ENCODE measurements at regions not wholly inside any gene's neighbourhood (a gene's known extent, or its start where the extent isn't known, plus 50 kb on each side); places are given as distances from the start of the nearest gene placed in this dataset.
A peak's percentile ranks its signal among the peaks of the same experiment; 100 is the strongest.
"Not testable (repeated sequence)": the region's sequence is repeated elsewhere in the genome, so short reads cannot be mapped to it uniquely, and the experiment has no call there.

GRCh38 chr6:56837322-56837894 lies 117.5 kb upstream of the BEND6 start:
- no peak for DNase-seq

GRCh38 chr6:56835612-56836011 lies 119.3 kb upstream of the BEND6 start:
- no peak for DNase-seq

DNA sequence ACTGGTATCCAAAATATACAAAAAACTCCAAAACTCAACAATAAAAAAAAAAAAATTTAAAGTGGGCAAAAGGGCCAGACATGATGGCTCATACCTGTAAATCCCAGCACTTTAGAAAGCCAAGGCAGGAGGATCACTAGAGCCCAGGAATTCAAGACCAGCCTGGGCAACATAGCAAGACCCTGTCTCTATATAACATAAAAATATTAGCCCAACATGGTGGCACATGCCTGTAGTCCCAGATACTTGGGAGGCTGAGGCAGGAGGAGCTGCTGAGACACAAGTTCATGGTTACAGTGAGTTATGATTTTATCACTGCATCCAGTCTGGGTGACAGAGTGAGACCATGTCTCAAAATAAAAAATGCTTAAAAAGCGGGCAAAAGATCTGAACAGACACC lies 121.0 kb upstream of the BEND6 start:
- no peak for DNase-seq

GRCh38 chr6:56833127-56833791 lies 121.6 kb upstream of the BEND6 start:
- DNase-seq: no peak

- no peak for DNase-seq
Observed at GRCh38 chr6:56832225-56832624, 122.7 kb upstream of the BEND6 start.

DNA sequence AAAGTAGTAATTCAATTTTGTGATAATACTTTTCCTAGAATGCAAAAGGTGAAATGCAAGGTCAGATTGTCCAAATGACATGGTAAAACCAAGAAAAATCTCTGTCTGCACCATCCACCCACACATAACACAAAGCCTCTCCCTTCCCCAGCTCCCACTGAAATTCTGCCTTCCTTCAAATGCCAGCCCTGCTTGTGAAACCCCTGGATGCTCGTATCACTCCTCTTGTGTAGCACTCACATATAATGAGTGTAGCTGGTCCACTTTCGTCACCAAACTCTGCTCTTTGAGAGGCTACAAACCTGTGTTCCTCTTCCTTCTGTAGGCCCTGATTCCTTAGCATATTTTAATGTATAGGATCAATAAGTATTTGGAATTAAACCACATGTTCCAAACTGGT lies 123.6 kb upstream of the BEND6 start:
- DNase-seq: no peak

DNA sequence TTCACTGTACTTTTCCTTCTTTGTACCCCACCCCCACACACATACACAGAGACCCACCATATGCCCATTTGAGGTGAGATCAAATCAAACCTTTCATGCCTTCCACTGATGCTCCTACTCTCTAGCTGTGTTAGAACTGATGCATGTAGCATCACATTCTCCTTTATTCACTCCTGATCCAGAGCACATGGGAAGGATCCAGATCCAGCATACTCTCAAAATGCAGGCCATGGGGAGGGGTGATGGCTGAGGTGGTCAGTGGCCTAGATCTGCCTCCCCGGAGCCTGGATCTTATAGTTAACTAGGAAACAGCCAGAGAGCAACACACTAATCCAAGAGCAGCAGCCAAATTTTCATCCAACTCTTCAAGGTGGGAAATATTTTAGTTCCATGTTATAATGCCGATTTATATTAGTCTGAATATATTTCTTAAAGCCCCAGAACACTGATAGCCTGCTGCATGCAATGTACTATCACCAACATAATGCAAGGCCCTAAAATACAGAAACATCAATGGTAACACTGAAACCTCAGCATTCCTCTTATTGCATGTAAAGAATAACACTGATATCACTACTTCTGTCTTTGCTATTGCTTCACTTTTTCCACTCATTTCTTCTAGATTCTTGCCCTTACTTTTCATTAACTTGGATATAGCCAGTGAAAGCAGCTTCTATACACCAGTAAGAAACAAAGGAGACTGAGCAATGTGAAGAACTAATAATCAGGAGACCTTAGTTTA lies 126.8 kb upstream of the BEND6 start:
- DNase-seq: no peak

GRCh38 chr6:56824431-56824830 lies 130.5 kb upstream of the BEND6 start:
- DNase-seq: not testable (repeated sequence)

DNA sequence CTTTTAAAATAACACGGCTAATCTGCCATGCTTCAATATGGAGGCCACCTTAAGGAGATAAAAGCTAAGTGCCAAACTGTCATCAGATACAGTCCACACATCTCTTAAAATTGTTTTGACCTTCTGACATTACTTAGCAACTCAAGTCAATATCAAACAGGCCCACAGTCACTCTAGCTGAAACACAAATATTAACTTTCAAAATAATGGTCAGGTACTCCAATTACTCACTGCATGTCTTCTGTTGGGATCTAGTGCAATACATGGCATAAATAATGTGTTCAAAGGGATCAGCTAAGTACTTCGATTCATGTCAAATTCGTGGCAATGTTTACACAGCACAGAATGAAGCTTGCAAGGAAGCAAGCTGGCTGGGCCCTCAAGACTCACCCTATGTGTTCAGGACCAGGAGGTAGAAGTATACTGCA lies 133.9 kb upstream of the BEND6 start:
- DNase-seq: no peak

- no peak for DNase-seq
Observed at GRCh38 chr6:56820060-56820459, 134.8 kb upstream of the BEND6 start.

DNA sequence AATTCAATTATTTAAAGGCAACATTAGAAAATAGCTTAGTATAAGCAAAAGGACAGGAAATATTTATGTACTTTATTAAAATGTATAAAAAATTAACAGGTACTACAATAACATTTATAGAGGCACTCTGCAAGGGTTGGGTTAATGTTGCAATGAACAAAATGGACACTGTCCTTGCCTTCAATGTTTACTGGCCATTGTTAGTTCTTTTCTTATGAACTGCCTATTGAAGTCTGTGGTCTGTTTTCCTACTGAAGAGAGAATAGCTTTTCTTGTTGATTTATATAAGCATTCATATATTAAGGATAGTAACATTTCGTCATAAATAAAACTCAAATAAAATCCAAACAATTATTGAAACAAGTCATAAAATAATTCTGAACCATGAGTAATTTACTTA lies 135.3 kb upstream of the BEND6 start:
- no peak for DNase-seq

DNA sequence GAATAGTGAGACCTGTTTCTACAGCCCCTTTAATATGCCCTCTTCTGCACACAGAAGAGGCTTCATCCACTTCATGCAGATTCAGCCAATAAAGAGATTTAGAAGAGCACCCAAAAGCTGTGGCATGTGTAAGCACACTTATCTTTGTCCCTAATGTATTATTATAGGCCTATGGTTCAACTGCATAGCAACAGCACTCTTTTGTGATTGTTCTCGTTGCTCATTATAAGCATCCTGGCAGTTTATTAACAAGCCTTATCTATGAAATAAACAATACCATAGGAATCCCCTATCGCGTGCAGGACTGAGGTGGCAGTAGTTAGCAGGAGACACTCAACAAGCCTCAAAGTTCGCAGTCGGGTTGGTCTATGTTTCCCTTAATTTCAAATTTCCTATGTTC lies 138.5 kb upstream of the BEND6 start:
- DNase-seq: no peak

- no peak for DNase-seq
Observed at GRCh38 chr6:56815436-56815835, 139.5 kb upstream of the BEND6 start.

DNA sequence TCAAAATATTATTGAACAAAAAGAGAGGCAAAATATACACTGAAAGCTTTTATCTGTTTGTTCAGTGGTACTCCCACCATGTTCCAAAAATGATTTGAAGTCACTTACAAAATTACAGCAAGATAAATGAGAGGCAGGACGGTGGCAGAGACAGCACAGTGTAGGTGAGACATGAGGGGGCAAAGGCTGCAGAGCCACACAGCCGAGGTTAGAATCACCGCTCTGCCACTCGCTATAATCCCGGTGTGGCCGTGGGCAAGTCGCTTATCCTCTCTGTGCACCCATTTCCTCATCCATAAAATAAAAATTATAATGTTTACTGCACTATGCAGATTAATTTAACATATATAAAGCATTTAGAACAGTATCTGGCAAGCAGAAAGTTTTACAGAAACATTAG lies 140.1 kb upstream of the BEND6 start:
- no peak for DNase-seq

DNA sequence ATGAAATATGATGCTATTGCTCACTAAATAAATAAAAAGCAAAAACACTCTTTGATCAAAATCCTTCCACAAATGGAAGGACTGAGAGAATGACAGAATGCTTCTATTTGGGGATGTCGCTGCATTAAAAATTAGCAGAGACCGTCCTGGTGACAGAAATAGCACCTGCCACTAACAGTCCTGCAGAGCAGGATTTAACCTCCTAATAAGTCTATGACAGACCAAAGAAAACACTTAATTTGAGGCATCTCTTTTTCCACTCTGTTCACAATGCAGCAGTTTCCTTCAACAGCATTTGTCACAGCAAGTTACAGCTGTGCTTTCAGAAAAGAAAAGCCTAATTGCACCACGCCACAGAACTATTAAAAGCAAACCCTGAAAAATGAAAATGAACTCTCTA lies 140.6 kb upstream of the BEND6 start:
- DNase-seq: no peak

DNA sequence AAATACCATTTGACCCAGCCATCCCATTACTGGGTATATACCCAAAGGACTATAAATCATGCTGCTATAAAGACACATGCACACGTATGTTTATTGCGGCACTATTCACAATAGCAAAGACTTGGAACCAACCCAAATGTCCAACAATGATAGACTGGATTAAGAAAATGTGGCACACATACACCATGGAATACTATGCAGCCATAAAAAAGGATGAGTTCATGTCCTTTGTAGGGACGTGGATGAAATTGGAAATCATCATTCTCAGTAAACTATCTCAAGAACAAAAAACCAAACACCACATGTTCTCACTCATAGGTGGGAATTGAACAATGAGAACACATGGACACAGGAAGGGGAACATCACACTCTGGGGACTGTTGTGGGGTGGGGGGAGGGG lies 142.1 kb upstream of the BEND6 start:
- DNase-seq: not testable (repeated sequence)

- DNase-seq: no peak
Observed at GRCh38 chr6:56808871-56809359, 146.0 kb upstream of the BEND6 start.

- no peak for DNase-seq
Observed at GRCh38 chr6:56807989-56808337, 146.9 kb upstream of the BEND6 start.

- no peak for DNase-seq
Observed at GRCh38 chr6:56807326-56807988, 147.4 kb upstream of the BEND6 start.

DNA sequence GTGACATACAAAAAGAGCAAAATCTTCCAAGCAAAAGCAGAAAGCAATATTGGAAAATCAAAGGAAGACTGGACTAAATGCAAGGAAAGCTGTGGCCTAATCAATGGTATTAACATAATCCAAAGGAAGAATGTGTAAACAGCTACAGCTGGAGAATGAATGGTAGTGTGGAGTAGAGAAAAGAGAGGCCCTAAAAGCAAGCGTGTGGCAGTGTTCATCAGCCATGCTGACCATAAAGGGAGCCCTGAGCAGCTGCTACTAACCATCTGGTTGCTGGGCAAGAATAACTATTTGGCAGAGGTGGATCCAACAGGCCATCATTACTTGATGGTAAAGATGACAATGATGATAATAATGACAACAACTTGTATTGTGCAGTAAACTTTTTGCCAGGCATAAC lies 148.5 kb upstream of the BEND6 start:
- no peak for DNase-seq

- DNase-seq: no peak
Observed at GRCh38 chr6:56804996-56805395, 149.9 kb upstream of the BEND6 start.

DNA sequence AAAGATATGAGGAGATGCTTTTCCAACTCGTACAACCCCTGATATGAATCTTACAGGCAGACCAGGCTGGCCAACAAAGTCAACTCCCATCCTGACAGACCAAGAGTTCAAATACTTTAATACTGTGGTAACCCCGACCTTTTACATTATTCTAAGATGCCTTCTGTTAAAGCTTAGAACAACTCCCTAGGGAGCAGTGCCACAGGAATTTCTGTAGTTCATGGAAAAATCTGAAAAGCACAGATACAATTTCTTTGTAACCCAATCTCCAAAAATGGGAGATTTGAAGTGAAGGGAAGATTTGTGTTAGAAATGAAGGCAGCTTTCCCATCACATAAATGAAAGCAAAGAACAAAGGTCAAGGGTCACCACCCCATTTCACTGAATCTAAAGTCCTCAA lies 151.3 kb upstream of the BEND6 start:
- DNase-seq: no peak

- DNase-seq: peak; percentile 52
Observed at GRCh38 chr6:56802584-56802983, 152.3 kb upstream of the BEND6 start.

- DNase-seq: no peak
Observed at GRCh38 chr6:56799989-56800388, 154.9 kb upstream of the BEND6 start.
